Naive thymus-derived CD4-positive, alpha-beta T cell (primary cell): ENCODE measurements at regions not wholly inside any gene's neighbourhood (a gene's known extent, or its start where the extent isn't known, plus 50 kb on each side); places are given as distances from the start of the nearest gene placed in this dataset.

Experiments used
- ATAC-seq: fragments of 150-1000 bp; cut with Tn5 transposase; 2 replicates; pipeline ENCODE4 v1.10.0; 2021; ENCODE audit warnings: mild to moderate bottlenecking, moderate library complexity
- CTCF ChIA-PET: fragments of 350-600 bp; sonication (Branson Sonifier 250); formaldehyde crosslinking; loops from one replicate; lab custom pipeline; 2021; ENCODE audit warnings: antibody characterized with exemption; lab: Charles Lee
- POLR2A ChIA-PET: fragments of 350-600 bp; sonication (Branson Sonifier 250); formaldehyde crosslinking; loops from one replicate; lab custom pipeline; 2021; ENCODE audit warnings: antibody characterized with exemption, inconsistent platforms; lab: Charles Lee
- DNase-seq, 9 donors: peaks; one replicate each; pipeline versions ENCODE4 v3.0.0 to v3.0.0-alpha.2; 2020 to 2022; ENCODE audit warnings: mixed read lengths in 1 of 9
- H3K27ac ChIP-seq: one replicate; pipeline ENCODE4 v1.7.0; 2013; ENCODE audit warnings: mild to moderate bottlenecking, low read depth, low read length, moderate library complexity
- H3K27me3 ChIP-seq, 2 donors: one replicate each; pipeline ENCODE4 v1.7.0; 2013; ENCODE audit warnings: low read length in 2 of 2, mild to moderate bottlenecking in 2 of 2, moderate library complexity in 2 of 2; ENCODE audit not compliant: control insufficient read depth in 2 of 2, insufficient read depth in 2 of 2
- H3K36me3 ChIP-seq, 3 experiments: 1 replicate in 2 of 3; 2 replicates in 1 of 3; pipeline ENCODE4 v1.7.0; 2013; ENCODE audit warnings: low read length in 3 of 3, mild to moderate bottlenecking in 3 of 3, moderate library complexity in 1 of 3; ENCODE audit not compliant: insufficient read depth in 3 of 3, control insufficient read depth in 2 of 3
- H3K4me1 ChIP-seq, 2 donors: one replicate each; pipeline ENCODE4 v1.7.0; 2013; ENCODE audit warnings: low read length in 2 of 2, mild to moderate bottlenecking in 2 of 2, moderate library complexity in 1 of 2; ENCODE audit not compliant: control insufficient read depth in 2 of 2, insufficient read depth in 2 of 2
- H3K4me3 ChIP-seq: 2 replicates; pipeline ENCODE4 v1.7.0; 2013; ENCODE audit warnings: mild to moderate bottlenecking, low read length
- H3K9me3 ChIP-seq, 3 experiments: 1 replicate in 2 of 3; 2 replicates in 1 of 3; pipeline ENCODE4 v1.7.0; 2013; ENCODE audit warnings: low read length in 3 of 3; ENCODE audit not compliant: control insufficient read depth in 2 of 3
- H3K27ac Mint-ChIP-seq, 9 donors: one replicate each; pipeline ENCODE4 v1.8.0; 2020 to 2022; ENCODE audit warnings: mixed read lengths in 9 of 9, mild to moderate bottlenecking in 8 of 9, moderate library complexity in 5 of 9, inconsistent platforms in 2 of 9
- H3K27me3 Mint-ChIP-seq, 5 donors: one replicate each; pipeline ENCODE4 v1.8.0; 2021 to 2022; ENCODE audit warnings: mixed read lengths in 5 of 5, mild to moderate bottlenecking in 1 of 5
- H3K36me3 Mint-ChIP-seq, 5 donors: one replicate each; pipeline ENCODE4 v1.8.0; 2020 to 2022; ENCODE audit warnings: mixed read lengths in 5 of 5, mild to moderate bottlenecking in 3 of 5, inconsistent platforms in 1 of 5
- H3K4me1 Mint-ChIP-seq, 7 donors: one replicate each; pipeline ENCODE4 v1.8.0; 2020 to 2022; ENCODE audit warnings: mixed read lengths in 7 of 7, mild to moderate bottlenecking in 3 of 7, inconsistent platforms in 1 of 7
- H3K4me3 Mint-ChIP-seq, 10 donors: one replicate each; pipeline ENCODE4 v1.8.0; 2020 to 2022; ENCODE audit warnings: mild to moderate bottlenecking in 10 of 10, mixed read lengths in 10 of 10, moderate library complexity in 6 of 10, inconsistent platforms in 2 of 10
- H3K9me3 Mint-ChIP-seq, 11 donors: one replicate each; pipeline ENCODE4 v1.8.0; 2020 to 2022; ENCODE audit warnings: mixed read lengths in 11 of 11, mild to moderate bottlenecking in 4 of 11, inconsistent platforms in 1 of 11, moderate library complexity in 1 of 11
- intact Hi-C, 2 donors: fragments of 100-400 bp; cut with micrococcal nuclease; formaldehyde crosslinking; loops; one replicate each; pipeline ENCODE4 v1.15.1; 2023

GRCh38 chrY:7877458-7877857 lies 965.9 kb upstream of the AMELY start:
- H3K36me3 Mint-ChIP-seq, result no peaks in the 10 kb centered on the region
- intact Hi-C loops, result loop anchor here in 1 of 2 donors (10.0 kb wide), 1 partner anchor 913 kb away; no protein-coding TSS in a partner anchor
- Histone ChIP-seq H3K27me3 (no peaks in the 10 kb centered on the region), H3K4me1 (no peaks in the 10 kb centered on the region), H3K9me3 (no peaks in the 10 kb centered on the region), H3K36me3 (no peaks in the 10 kb centered on the region), H3K27ac (no peak overlapping the region), H3K4me3 (no peak overlapping the region)
- H3K27ac Mint-ChIP-seq, result no peak overlapping the region
- no peak overlapping the region for H3K4me3 Mint-ChIP-seq
- no peak for ATAC-seq
- no peaks in the 10 kb centered on the region for H3K9me3 Mint-ChIP-seq
- no peak for DNase-seq
- CTCF ChIA-PET, result no interaction called here
- H3K4me1 Mint-ChIP-seq, result no peaks in the 10 kb centered on the region
- no peaks in the 10 kb centered on the region for H3K27me3 Mint-ChIP-seq
- POLR2A ChIA-PET, result no interaction called here

- no peaks in the 10 kb centered on the region for H3K9me3 ChIP-seq
- no peaks in the 10 kb centered on the region for H3K36me3 Mint-ChIP-seq
- no peak overlapping the region for H3K4me3 Mint-ChIP-seq
- ChIA-PET POLR2A (no interaction called here), CTCF (no interaction called here)
- intact Hi-C loops, result loop anchor here (1.0 to 10.0 kb wide), 3 partner anchors 530 to 909 kb away; no protein-coding TSS in a partner anchor
- H3K36me3 ChIP-seq, result no peaks in the 10 kb centered on the region
- no peak overlapping the region for H3K27ac Mint-ChIP-seq
- no peaks in the 10 kb centered on the region for H3K27me3 Mint-ChIP-seq
- DNase-seq (peak in 1 of 9 donors; percentile 5), ATAC-seq (peak; percentile 34)
- no peak overlapping the region for H3K27ac ChIP-seq
- no peaks in the 10 kb centered on the region for H3K27me3 ChIP-seq
- H3K4me1 ChIP-seq, result no peaks in the 10 kb centered on the region
- no peaks in the 10 kb centered on the region for H3K9me3 Mint-ChIP-seq
- no peaks in the 10 kb centered on the region for H3K4me1 Mint-ChIP-seq
- H3K4me3 ChIP-seq, result no peak overlapping the region
These were observed 962.5 kb upstream of the AMELY start for GRCh38 chrY:7874080-7874479.

GRCh38 chrY:7871304-7871932 lies 959.9 kb upstream of the AMELY start:
- DNase-seq (no peak), ATAC-seq (no peak)
- Mint-ChIP-seq H3K36me3 (no peaks in the 10 kb centered on the region), H3K27me3 (no peaks in the 10 kb centered on the region), H3K4me1 (no peaks in the 10 kb centered on the region), H3K27ac (no peak overlapping the region), H3K9me3 (no peaks in the 10 kb centered on the region), H3K4me3 (no peak overlapping the region)
- no peaks in the 10 kb centered on the region for H3K36me3 ChIP-seq
- H3K4me3 ChIP-seq, result no peak overlapping the region
- H3K9me3 ChIP-seq, result no peaks in the 10 kb centered on the region
- no peak overlapping the region for H3K27ac ChIP-seq
- no peaks in the 10 kb centered on the region for H3K4me1 ChIP-seq
- no peaks in the 10 kb centered on the region for H3K27me3 ChIP-seq
- POLR2A ChIA-PET, result no interaction called here
- intact Hi-C loops, result loop anchor here in 1 of 2 donors (10.0 kb wide), 1 partner anchor 907 kb away; no protein-coding TSS in a partner anchor
- CTCF ChIA-PET, result no interaction called here

GRCh38 chrY:7866976-7867375 lies 955.4 kb upstream of the AMELY start:
- intact Hi-C loops, result no loop called here
- Histone ChIP-seq H3K36me3 (no peaks in the 10 kb centered on the region), H3K4me3 (no peak overlapping the region), H3K27me3 (no peaks in the 10 kb centered on the region), H3K27ac (no peak overlapping the region), H3K9me3 (no peaks in the 10 kb centered on the region), H3K4me1 (no peaks in the 10 kb centered on the region)
- Mint-ChIP-seq H3K36me3 (no peaks in the 10 kb centered on the region), H3K9me3 (no peaks in the 10 kb centered on the region), H3K4me1 (no peaks in the 10 kb centered on the region), H3K4me3 (no peak overlapping the region), H3K27me3 (no peaks in the 10 kb centered on the region), H3K27ac (no peak overlapping the region)
- CTCF ChIA-PET, result no interaction called here
- ATAC-seq (no peak), DNase-seq (no peak)
- POLR2A ChIA-PET, result no interaction called here

- Histone ChIP-seq H3K27ac (no peak overlapping the region), H3K27me3 (no peaks in the 10 kb centered on the region), H3K4me3 (no peak overlapping the region), H3K9me3 (no peaks in the 10 kb centered on the region), H3K36me3 (no peaks in the 10 kb centered on the region), H3K4me1 (no peaks in the 10 kb centered on the region)
- Mint-ChIP-seq H3K9me3 (no peaks in the 10 kb centered on the region), H3K27me3 (no peaks in the 10 kb centered on the region), H3K4me1 (no peaks in the 10 kb centered on the region), H3K27ac (no peak overlapping the region), H3K36me3 (no peaks in the 10 kb centered on the region), H3K4me3 (no peak overlapping the region)
- ChIA-PET CTCF (no interaction called here), POLR2A (no interaction called here)
- intact Hi-C loops, result no loop called here
- ATAC-seq (no peak), DNase-seq (no peak)
These were observed 949.4 kb upstream of the AMELY start for GRCh38 chrY:7860781-7861614.

- ChIA-PET CTCF (interaction anchor here (0.5 kb wide), 1 partner anchor 391 kb away, joined by 3 read pairs; no protein-coding TSS in a partner anchor), POLR2A (no interaction called here)
- Histone ChIP-seq H3K9me3 (no peaks in the 10 kb centered on the region), H3K27me3 (no peaks in the 10 kb centered on the region), H3K4me1 (no peaks in the 10 kb centered on the region), H3K4me3 (no peak overlapping the region), H3K27ac (no peak overlapping the region), H3K36me3 (no peaks in the 10 kb centered on the region)
- intact Hi-C loops, result no loop called here
- Mint-ChIP-seq H3K4me3 (no peak overlapping the region), H3K27me3 (peaks cover 0 to 4% (median 0%) of the 10 kb centered on the region in 5 donors), H3K27ac (no peak overlapping the region), H3K36me3 (no peaks in the 10 kb centered on the region), H3K9me3 (no peaks in the 10 kb centered on the region), H3K4me1 (no peaks in the 10 kb centered on the region)
- no peak for DNase-seq
- ATAC-seq, result no peak
These were observed 938.6 kb upstream of the AMELY start for GRCh38 chrY:7850191-7850590.
